GM06990 (cell line): ENCODE measurements at regions not wholly inside any gene's neighbourhood (a gene's known extent, or its start where the extent isn't known, plus 50 kb on each side); places are given as distances from the start of the nearest gene placed in this dataset.

Experiments
- DNase-seq: peaks from one replicate; pipeline ENCODE4 v3.0.0-alpha.2; 2011; ENCODE audit not compliant: insufficient read length; ENCODE audit errors: extremely low read depth
- H3K27me3 ChIP-seq: replicated peaks from 2 replicates; pipeline ENCODE4 v1.6.0; 2011; ENCODE audit warnings: low read length; ENCODE audit not compliant: control insufficient read depth, insufficient read depth
- H3K36me3 ChIP-seq: 2 replicates; pipeline ENCODE4 v1.5.1; 2011; ENCODE audit warnings: low read length; ENCODE audit not compliant: control insufficient read depth, insufficient read depth
- H3K4me3 ChIP-seq: replicated peaks from 2 replicates; pipeline ENCODE4 v1.5.1; 2011; ENCODE audit warnings: low read depth, mild to moderate bottlenecking, control low read depth, low read length
- TF ChIP-seq, protein P1 (sequence below): IDR thresholded peaks from 2 replicates; pipeline ENCODE4 v1.5.1; 2011; ENCODE audit warnings: low read length, control low read depth, mild to moderate bottlenecking, inconsistent platforms; ENCODE audit not compliant: insufficient read depth, poor library complexity, severe bottlenecking

DNA sequence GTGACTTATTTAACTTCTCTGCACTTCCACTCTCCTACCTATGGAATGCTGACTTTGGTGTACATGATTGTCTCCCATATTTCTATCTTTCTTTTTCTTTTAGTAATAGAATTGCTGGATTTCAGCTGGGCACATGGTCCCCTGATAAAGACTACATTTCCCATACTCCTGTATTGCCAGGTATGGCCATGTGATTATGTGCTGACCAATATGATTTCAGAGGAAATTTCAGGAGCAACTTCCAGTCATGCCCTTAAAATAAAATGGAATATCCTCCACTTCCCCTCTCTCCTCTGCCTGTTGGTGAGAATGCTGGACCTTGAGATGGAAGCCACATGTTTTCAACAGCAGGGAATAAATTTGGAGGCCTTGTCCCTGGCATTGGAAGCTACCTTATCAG lies 130.7 kb upstream of the IGSF21 start:
- Histone ChIP-seq H3K27me3 (peaks cover 1% of the 10 kb centered on the region), H3K36me3 (no peaks in the 10 kb centered on the region), H3K4me3 (no peak overlapping the region)
- no peak for DNase-seq
- TF ChIP-seq, protein P1, sequence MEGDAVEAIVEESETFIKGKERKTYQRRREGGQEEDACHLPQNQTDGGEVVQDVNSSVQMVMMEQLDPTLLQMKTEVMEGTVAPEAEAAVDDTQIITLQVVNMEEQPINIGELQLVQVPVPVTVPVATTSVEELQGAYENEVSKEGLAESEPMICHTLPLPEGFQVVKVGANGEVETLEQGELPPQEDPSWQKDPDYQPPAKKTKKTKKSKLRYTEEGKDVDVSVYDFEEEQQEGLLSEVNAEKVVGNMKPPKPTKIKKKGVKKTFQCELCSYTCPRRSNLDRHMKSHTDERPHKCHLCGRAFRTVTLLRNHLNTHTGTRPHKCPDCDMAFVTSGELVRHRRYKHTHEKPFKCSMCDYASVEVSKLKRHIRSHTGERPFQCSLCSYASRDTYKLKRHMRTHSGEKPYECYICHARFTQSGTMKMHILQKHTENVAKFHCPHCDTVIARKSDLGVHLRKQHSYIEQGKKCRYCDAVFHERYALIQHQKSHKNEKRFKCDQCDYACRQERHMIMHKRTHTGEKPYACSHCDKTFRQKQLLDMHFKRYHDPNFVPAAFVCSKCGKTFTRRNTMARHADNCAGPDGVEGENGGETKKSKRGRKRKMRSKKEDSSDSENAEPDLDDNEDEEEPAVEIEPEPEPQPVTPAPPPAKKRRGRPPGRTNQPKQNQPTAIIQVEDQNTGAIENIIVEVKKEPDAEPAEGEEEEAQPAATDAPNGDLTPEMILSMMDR: no peak

DNA sequence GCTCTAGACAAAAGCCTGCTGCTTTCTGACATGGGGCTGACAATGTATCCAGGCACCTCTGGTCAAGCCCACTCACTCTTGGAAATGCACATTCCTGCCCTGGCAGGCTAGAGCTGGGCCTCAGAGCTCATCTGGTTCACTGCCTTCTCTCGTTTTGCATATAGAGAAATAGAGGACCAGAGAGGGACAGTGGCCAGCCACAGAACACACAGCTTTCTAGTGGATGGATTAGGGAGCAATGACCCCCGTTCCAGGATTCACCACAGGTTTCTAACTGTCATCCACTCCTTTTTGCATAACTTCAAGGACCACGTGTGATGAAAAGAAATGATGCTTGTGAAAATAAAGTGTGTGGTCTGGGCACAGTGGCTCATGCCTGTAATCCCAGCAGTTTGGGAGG lies 129.6 kb upstream of the IGSF21 start:
- DNase-seq: no peak
- TF ChIP-seq, protein P1: no peak
- Histone ChIP-seq H3K27me3 (peaks cover 1% of the 10 kb centered on the region), H3K4me3 (no peak overlapping the region), H3K36me3 (no peaks in the 10 kb centered on the region)

DNA sequence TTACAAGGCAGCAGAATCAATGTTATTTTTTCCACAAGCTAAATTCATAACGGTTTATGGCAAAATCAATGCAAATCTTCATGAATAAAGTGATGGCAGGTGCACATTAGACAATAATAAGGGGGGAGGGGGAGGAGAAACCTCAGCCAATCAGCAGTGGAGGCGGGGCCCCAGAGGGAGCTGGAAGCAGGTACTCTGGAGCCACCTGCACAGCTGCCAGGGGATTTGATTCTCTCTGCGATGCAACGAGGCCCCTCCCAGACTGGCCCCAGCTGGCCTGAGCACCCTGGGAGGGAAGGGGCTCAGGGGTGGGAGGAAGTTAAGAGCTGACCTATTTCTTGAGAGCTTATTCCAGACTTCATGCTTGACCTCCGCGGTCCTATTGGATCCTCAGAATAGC lies 127.8 kb upstream of the IGSF21 start:
- no peak for DNase-seq
- H3K36me3 ChIP-seq: no peaks in the 10 kb centered on the region

DNA sequence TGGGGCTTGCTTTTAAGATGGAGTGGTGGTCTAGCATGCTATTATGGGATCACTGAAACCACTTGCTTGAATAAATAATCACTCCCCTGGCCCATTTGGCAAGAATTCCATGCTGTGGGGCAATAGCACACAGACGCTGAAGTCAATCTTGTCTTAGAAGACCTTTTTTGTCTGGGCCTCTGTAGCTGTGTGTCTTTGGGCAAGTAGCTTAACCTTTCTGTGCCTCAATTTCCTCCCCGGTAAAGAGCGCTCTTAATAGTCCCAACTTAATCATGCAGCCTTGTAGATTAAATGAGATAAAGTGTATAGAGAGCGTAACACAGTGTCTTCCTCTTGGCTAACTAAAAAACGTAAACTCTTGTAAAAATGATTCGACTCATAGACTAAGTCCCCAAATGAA lies 125.4 kb upstream of the IGSF21 start:
- H3K4me3 ChIP-seq: no peak overlapping the region
- no peaks in the 10 kb centered on the region; the same call in 1 of the 2 replicates for H3K27me3 ChIP-seq
- no peaks in the 10 kb centered on the region for H3K36me3 ChIP-seq
- no peak for DNase-seq
- TF ChIP-seq, protein P1: no peak

More for the DNA sequence above, 127.8 kb upstream of the IGSF21 start:
- TF ChIP-seq, protein P1: no peak
- Histone ChIP-seq H3K27me3 (no peaks in the 10 kb centered on the region; the same call in 1 of the 2 replicates), H3K4me3 (no peak overlapping the region)

DNA sequence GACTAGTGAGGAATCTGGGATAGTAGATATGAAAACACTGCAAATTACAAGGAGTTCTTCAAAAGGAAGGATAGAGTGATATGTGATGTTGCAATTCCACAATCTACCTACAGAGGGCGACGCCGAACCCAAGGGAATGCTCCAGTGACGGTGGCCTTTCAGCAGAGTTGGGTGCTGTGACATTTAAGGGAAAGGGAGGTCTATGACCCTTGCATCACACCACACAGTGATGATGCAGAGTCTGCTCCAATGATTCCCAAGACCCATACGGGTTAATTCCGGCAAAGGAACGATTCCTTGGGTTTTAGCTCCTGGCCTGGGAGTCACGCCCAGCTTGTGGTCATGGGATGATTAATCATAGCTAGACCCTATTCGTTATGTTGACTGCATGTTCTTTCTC lies 123.0 kb upstream of the IGSF21 start:
- H3K36me3 ChIP-seq: no peaks in the 10 kb centered on the region
- TF ChIP-seq, protein P1: peak; percentile 74
- no peak for DNase-seq
- no peak overlapping the region for H3K4me3 ChIP-seq
- no peaks in the 10 kb centered on the region; the same call in 1 of the 2 replicates for H3K27me3 ChIP-seq

DNA sequence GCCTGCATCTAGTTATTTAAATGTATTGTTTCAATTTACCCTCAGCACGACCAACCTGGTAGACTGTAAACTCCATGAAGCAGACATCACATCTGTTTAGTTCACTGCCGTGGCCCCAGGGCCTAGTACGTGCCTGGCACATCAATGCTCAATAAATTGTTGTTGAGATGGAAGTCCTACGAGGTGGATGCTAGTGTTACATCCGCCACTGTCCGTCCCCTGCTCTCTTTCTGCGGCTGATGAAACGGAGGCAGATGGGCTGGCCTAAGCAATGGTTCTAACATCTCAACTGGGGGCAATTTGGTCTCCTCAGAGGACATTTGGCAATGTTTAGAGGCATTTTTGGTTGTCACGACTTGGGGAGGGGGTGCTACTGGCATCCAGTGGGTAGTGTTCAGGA lies 121.4 kb upstream of the IGSF21 start:
- DNase-seq: no peak
- Histone ChIP-seq H3K4me3 (no peak overlapping the region), H3K36me3 (no peaks in the 10 kb centered on the region), H3K27me3 (no peaks in the 10 kb centered on the region; the same call in 1 of the 2 replicates)
- TF ChIP-seq, protein P1: no peak
